Activated naive CD4-positive, alpha-beta T cell treated with anti-CD3 and anti-CD28 coated beads, Interleukin-2, amount 50 U/mL, for 16 hours (primary cell): ENCODE measurements at regions not wholly inside any gene's neighbourhood (a gene's known extent, or its start where the extent isn't known, plus 50 kb on each side); places are given as distances from the start of the nearest gene placed in this dataset.

Experiments
- DNase-seq: peaks from one replicate; pipeline ENCODE4 v3.0.0-alpha.2; 2020

DNA sequence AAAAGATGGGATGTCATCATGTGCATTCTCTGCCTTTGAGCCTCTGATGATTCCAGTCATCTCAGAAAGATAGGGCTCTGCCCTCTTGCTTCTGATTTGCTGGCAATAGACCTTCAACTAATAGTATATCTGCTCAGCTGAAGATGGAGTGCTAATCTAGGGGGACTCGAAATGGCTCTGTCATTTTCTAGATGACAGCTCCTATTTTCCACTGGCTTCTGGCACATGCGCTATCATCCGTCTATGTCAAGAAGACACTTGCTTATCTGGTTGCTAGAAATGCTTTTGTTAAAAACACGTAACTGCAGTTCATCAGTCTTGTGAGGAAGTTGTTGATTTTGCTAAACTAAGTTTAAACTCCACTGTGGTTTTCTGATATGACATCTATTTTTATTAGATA lies 265.5 kb upstream of the ZNF608 start:
- no peak for DNase-seq

DNA sequence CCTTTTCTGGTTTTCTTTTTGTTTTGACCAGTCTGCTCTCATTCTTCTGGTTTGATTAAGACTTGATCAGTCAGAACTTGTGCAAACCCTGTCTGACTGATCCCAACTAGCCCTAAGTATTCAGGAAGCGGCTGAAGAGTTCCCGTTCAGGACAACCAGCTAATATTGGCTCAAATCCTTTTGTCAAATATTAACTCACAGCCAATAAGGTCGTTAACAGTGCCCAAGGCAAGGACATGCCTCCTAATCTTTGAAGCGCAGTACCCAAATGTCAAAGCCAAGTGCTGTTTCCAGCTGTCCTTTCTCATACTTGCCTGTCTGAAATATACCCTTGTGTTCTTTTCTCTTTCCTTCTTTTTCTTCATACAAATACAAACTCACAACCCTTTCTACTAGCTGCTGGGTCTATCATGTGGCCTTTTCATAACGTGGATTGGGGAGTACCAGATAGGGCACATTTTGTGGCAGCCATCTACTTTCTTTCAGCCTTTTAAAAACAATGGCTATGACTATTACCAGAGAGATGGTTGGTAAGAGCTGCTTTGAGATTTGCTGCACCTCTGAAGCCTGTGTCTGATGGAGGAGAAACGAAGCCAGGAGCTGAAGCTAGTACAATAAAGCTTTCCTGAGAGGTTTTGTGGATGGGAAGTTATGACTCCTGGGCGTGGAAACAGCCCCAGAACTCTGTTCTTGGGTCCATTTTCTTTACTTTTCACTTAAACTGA lies 266.4 kb upstream of the ZNF608 start:
- DNase-seq: no peak

DNA sequence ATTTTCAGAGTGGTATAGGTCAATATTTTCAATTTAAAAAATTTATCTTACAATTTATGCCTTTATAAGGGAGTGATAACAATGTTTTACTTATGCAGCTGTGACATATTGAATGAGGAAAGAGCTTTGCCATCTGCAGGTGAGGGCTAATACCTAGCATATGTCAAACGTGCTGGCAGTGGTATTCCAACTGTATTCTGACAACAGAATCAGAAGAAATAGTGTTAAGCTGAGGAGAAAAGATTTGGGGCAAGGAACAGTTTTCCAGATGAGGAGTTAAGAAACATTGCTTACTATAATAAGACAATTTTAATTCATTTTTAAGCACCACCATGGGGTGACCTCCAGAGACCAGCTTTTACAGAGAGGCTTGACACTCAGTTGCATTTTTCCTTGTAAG lies 267.8 kb upstream of the ZNF608 start:
- DNase-seq: no peak

DNA sequence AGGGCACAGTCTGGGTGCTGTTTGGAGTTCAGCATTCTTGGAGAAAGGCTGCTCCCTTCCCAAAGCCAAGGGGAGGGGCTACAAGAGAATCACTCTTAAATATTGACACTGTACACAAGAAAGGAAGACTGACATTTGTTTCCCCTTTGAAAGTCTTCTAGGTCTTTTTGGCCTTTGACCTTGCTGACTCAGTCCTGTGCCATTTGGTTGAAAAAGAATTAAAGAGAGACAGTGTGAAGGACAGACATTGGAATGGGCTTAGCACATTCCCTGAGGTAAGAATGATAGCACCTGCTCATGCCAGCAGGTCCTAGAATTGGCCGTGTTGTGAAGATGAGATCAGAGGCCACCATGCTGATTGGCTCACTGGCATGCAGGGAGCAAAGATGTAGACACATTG lies 271.4 kb upstream of the ZNF608 start:
- no peak for DNase-seq

DNA sequence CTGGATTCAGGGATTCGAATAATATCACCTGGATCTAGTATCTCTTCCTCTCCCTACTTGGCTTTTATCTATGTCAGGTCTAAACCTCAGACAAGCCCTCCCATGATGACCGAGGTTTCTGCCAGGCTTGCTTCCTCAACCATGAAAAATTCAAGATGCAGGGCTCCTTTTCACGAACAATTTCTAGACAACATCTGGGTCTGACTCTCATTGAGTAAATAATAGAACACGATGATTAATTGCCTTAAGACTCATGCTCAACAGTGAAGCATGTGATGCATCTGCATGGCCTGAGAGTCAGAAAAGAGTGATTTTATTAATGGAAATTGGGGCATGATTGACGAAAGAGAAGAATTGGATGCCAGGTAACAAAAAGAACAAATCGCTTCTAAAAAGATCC lies 277.2 kb upstream of the ZNF608 start:
- no peak for DNase-seq

DNA sequence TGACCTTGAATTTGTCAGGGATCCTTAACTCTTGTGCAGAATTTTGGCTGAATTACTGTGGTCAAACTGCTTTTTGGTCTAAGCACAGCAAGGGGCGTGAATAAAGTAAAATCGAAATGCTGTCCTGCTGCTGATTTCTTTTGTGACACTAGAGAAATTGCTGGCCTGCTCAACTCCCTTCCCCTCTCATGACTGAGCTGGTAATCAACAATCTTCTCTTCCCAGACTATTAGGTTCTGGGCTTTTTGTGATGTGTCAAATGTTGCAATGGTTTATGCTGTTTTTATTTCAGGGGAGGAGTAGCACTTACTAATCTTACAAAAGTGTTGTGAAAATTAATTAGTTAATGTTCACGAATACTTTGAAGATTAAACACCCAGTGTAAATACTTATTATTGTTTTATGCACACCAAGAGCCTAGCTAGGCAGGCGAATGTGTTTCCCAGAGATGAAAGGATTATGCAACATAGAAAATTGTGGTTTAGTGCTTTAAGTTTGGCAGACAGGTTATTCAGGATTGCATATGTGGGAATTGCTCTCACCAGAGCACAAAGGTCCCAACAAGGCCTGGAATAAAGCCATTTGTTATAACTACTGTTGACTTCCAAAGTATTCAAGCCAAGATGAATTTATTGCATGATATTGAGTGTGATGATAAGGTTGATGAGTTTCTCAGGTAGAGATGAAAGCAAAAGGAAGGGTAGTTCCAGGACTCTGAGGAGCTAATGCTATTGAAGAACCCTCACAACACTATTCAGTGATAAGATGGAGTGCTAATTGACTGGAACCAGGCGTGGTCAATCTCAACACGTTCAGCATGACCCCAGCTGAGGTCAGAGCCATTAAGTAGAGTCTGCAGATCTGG lies 280.7 kb upstream of the ZNF608 start:
- DNase-seq: no peak

DNA sequence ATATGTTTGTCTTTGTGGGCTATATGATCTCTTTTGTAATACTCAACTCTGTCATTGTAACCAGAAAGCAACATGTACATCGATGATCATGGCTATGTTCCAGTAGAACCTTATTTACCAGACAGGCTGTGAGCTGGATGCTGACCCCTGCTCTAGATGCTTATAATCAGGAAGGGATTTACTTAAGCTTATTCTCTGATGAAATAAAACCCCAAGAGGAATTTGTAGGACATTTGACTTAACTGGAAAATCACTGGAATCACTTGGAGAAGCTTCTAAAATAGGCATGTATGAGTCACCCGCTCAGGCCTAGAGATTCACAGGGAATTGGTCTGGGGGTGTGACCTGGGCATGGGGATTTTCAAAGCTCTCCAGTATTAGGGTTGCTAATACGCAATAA lies 285.8 kb upstream of the ZNF608 start:
- no peak for DNase-seq

DNA sequence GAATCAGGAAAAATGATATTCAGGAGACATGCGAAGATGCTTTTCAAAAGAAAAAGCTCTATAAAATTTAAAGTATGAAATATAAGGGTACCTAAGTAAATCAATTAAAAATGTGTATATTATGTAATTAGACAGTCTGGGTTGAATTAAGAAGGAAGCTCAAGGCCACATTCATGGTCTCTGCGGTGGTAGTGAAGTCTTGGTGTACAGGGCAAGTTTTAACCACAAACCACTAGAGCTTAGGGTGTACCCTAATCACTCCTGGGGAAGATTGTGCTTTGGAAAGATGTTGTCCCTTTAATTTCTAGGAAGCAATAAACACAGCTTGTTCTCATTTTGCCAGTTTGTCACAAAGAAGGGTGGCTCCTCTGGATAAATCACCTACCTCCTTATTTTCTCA lies 287.2 kb upstream of the ZNF608 start:
- no peak for DNase-seq

DNA sequence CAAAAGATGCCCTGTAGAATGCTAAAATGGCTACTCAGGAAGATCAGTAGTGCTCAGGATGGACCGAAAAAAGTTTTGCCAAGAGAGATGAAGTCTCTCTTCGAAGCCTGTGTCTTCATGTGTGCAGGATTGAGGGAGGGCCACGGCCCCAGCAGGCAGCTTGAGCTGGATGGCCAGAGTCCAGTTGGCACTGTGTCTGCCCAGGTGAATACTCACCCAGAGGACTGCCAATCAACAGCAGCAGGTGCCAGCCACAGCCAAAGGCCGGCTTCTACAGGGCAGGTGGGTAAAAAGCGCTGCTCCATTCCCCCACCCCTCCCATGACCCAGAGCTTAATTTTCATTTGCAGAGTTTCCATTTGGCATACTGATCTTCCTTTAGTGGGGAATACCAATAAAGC lies 287.9 kb upstream of the ZNF608 start:
- no peak for DNase-seq

DNA sequence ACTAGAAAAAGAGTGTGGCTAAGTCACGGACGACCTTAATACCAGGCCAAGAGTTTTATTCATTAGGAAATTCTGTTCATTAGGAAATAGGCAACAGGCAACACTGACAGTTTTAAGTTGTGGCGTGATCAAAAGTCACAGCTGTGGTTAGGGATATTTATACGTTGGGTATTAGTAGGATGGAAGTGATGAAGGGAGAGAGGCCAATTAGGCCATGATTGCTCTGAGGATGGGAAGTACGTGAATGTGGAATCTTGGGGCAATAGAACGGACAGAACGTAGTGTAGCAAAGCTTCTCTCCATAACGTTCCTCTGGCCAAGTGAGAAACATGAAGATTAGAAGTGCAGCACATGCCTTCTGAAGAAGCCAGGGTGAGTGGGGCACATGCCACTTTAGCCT lies 290.1 kb upstream of the ZNF608 start:
- no peak for DNase-seq

DNA sequence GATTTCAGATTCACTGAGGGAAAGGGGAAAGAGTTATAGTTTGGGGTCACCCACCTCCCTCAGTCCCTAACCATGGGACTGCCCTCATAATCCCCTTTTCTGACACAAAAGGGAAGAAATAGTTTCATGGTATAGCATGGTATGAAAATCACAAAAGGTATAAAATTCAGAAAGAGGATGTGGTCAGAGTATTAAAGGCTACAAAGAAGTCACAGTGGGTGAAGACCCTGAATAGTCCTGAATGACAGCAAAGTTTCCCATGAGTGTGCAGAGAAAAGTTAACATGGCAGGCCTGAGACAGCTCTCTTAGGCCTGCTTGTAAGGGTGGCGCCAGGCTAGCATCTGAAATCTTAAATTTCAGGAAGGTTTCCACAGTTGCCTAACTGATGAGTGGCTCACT lies 290.6 kb upstream of the ZNF608 start:
- DNase-seq: no peak

DNA sequence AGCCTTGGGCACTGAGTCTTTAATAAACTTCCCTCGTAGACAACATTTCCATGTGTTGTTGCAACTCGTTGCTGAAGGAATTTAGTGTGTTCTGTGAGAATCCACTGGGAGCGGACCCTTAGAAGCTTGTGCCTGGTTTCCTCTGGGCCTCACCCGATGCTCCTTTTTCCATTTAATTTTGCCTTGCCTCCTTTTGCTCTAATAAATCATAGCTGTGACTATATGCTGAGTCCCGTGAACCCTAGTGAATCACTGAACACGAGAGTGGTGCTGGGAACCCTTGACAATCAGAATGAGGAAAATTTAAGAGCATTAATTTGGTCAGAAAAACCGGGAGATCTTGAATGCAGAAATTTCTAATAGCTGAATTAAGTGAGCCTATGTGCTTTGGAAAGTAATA lies 291.1 kb upstream of the ZNF608 start:
- no peak for DNase-seq

DNA sequence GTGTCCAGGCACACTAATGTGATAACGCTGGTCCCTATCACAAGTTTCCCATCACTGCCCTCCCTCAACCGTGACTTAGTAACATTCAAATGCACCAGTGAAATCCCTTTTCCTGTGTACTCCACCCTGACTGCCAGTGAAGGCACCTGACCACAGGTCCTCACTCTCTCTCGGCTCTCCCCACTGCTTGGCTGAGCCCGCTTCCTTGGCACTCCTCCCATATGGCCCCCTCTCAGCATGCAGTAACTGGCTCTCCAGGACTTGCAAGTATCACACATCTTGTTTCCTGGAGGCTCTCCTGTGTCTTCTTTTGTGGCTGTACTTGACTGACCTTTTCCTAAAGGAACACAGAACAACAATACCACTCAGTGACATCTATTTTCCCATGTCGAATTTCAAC lies 292.0 kb upstream of the ZNF608 start:
- no peak for DNase-seq

DNA sequence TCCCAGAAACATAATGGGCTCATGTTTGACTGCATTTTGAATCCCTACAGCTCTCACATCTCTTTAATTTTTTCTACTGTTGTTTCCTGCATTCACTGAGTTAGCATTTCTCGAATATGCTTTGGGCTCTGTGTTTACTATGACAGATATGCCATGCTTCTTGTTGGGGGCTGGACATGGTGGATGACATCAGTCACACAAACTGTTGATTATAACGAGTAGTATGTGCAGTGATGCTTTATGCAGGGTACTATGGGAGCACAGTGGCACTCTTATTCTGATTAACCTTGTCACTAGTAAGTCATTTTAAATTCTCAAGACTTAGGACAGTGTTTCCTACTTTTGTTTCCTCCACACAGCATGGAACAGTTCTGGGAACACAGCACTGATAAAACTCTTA lies 295.4 kb upstream of the ZNF608 start:
- no peak for DNase-seq

DNA sequence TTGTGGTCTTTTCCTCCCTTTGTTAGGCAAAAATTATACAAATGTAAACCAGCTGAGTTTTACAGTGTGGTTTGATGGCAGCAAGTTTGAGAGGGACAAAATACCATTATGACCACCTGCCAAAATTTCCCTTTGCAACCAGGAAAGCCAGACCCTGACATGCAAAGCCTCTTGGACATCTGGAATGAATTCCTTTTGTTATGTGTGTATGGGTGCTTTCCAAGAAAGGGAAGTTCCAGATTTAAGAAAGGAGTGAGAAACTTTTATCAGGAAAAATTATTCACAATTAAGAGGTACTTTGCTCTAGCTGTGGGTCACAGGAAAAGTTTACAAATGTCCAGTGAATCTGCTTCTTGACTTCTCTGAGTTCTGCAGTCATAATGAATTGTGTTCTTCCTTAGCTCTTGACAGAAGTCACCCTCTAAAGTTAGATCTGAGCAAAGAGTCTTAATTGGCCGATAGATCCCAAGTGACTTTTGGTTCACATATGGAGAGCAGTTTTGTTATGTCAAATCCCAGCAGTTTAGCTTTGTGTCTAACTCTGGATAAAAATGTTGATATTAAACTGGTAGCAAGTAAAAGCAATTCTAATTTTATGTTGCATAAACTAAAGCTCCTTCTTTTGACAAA lies 295.9 kb upstream of the ZNF608 start:
- DNase-seq: no peak

DNA sequence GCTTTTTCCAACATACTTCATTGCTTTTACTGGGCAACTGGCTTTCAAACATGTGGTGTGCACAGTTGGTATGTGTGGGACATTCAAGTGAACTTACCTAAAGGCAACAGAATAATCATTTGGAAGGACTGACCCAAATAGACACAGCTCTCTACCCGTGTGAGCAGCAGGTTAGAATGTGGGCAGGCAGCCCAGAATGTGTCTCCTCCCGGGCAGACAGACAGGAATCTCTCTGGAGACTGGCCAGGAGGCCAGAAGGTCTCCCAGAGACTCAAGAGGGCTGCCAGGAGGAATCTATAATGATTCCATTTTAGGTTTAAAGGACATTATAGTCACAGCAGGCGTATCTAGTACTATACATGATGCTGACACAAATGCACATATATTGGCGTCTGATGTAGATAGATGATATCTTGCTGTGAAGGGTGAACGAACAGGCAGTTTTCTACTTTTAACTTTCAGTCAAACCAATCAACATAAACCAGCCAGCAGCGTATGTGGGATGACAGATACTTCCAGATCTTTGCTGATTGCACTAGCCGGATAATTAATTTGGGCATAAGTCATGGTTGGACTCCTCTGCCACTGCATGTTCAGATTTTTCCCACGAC lies 297.4 kb upstream of the ZNF608 start:
- DNase-seq: no peak

DNA sequence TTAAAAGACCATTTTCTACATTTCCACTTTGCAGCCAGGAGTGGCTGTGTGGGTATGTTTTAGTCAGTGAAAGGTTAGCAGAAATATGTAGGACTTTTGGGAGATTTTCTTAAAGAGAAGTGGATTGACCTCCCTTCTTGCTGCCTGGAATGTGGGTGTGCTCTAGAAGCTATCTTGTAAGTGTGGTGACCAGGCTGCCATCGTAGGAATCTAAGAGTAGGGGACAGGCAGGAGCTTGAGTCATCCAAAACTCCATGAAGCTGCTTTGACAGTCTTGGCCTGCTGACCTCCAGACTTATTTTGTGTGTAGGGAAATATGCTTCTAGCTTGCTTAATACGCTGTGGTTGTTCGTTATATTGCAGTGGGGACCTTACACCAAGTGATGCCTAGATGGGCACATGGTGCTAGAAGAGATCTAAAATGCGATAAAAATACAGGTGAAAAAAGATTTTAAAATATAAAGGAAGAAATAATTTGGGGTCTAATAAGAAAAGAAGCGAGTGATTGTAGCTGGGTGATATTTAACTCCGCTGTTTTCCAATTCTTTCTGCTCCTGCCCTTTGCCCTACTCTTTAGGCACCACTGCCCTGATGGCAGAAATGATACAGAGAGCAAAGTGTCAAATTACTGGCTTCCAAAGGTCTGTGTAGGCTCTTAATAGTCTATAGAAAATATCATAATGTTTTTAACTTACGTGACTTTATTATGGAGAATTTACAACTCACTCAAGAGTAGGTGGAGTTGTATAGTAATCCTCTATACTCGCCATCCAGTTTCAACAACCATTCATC lies 298.2 kb upstream of the ZNF608 start:
- DNase-seq: no peak

DNA sequence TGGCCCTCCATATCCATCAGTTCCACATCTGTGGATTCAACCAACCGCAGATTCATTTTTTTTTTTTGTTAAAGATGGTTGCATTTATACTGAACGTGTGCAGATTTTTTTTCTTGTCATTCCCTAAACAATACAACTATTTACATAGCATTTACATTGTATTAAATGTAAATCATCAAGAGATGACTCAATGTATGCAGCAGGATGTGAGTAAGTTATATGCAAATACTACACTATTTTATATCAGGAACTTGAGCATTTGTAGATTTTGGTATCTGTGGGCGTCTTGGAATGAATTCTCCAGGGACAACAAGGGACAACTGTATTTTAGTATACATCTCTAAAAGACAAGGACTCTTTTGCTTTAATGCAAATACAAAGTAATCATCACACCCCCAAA lies 299.2 kb upstream of the ZNF608 start:
- DNase-seq: no peak

DNA sequence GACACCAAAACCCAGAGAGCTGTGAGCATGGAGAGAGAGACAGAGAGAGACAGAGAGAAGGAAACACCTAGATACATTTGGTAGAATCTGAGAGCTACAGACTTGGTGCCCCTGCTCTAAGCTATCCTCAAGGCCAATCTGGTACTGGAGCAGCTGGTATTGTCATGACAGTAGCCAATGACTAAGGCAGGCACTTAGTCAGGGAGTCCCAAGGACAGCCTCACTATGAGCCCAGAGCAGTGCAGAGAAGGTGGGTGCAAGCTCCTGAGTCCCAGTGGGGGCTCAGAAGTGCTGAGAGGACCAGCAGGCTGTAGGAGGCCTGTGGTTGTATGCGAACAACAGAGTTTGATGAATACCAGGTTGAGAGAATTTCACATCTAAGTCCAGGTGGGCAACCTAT lies 300.4 kb upstream of the ZNF608 start:
- no peak for DNase-seq

DNA sequence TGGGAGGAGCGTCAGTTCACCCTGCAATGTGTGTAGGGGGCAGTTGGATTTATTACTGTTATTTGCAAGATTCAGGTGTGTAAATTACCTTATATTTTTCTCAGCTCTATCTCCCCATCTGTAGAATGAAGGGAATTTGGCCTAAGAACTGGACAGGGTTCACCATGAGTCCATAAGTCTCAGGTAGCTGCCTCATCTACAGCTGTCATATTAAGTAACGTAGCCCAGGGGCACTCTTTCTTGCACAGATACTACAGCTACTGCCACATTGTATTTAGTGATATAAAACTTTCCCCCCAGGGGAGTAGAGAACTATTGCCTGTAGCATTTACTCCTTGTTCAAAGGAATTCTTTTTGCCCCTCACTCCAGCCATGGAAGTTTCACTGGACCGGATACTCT lies 301.4 kb upstream of the ZNF608 start:
- DNase-seq: no peak

DNA sequence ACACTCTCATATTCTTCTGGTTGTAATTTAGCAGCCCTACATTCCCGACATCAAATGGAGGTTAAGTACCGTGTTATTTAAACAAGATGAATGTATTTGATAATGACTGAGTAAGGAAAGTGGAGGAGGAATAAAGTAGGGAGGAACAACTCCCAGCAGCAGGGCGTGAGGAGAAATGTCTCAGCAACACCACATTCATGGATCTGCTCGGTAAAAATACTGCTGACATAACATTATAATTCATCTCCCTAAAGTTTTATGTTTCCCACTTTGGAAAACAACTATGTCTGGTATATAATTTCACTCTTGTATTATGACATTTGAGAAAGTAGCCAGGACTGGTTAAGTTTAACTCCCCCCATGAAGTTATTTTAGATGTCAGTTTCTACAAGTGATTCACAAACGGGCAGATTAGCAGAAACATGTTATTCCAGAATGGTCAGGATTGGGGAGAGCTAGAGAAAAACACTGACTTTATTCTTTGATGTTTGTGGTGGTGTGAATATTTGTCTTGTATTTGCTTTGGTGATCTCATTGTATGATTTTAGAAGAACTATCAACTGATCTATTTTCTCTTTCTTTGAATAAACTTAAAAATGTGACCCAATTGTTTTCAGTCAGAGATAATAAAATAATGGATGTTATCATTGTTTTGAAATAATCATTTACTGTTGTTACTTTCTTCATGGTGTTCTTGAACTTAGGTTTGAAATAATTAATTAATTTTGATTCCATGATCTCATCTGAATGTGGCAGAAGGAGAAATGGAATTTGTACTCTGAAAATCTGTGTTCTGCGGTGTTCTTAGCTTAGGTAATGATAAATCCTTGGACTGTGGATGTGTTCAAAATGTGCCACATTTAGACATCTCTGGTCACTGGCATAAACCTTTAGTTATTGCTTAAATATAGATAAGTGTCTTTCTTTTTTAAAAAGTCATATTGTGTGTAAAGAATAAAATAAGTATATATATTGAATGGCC lies 303.6 kb upstream of the ZNF608 start:
- DNase-seq: no peak

DNA sequence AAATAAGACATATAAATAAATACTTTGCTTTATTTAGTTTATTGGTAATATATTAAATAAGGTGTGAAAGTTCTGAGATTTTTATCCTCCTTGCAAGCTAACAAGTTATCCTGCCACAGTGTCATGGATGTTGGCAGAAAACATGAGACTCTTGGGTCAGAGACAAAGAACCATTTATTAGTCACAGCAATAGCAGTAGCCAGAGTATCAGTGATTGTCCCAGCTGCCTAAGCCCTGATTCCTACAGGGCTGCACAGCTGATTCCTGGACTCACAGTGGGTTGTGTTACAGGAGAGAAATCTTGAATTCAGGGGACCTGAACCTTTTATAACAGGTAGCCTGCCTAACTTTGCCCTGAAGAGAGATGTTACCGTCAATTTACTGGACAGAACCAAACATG lies 304.5 kb upstream of the ZNF608 start:
- DNase-seq: no peak
